ENCODE measurements at regions not wholly inside any gene's neighbourhood (a gene's known extent, or its start where the extent isn't known, plus 50 kb on each side); places are given as distances from the start of the nearest gene placed in this dataset.

GRCh38 chr10:45064998-45065397 is 64.3 kb downstream of the ZNF22 start:
- H3K9me3 Mint-ChIP-seq (ENCODE audit: low read depth) = no peaks in the 10 kb centered on the region
- no peak overlapping the region for H3K27ac Mint-ChIP-seq (ENCODE audit: unreplicated experiment)
- no peaks in the 10 kb centered on the region for H3K36me3 Mint-ChIP-seq (ENCODE audit: low read depth)
- DNase-seq (ENCODE audit: low spot score) = no peak
- no peak for TF ChIP-seq CTCF (IDR thresholded peaks at IDR 0.05)
- H3K4me3 Mint-ChIP-seq (ENCODE audit: unreplicated experiment) = no peak overlapping the region
- H3K4me1 Mint-ChIP-seq (ENCODE audit: low read depth) = no peaks in the 10 kb centered on the region
- peaks cover 25% of the 10 kb centered on the region for H3K27me3 Mint-ChIP-seq (ENCODE audit: low read depth)

- Mint-ChIP-seq H3K27me3 (ENCODE audit: low read depth) (peaks cover 24% of the 10 kb centered on the region), H3K4me3 (ENCODE audit: unreplicated experiment) (no peak overlapping the region), H3K36me3 (ENCODE audit: low read depth) (no peaks in the 10 kb centered on the region), H3K9me3 (ENCODE audit: low read depth) (peaks cover 4% of the 10 kb centered on the region), H3K4me1 (ENCODE audit: low read depth) (no peaks in the 10 kb centered on the region), H3K27ac (ENCODE audit: unreplicated experiment) (no peak overlapping the region)
- TF ChIP-seq CTCF (IDR thresholded peaks at IDR 0.05) = no peak
- no peak for DNase-seq (ENCODE audit: low spot score)
Measured at GRCh38 chr10:45071043-45071813, 70.5 kb downstream of the ZNF22 start.

- DNase-seq (ENCODE audit: low spot score) = no peak
- peaks cover 7% of the 10 kb centered on the region for H3K9me3 Mint-ChIP-seq (ENCODE audit: low read depth)
- no peak overlapping the region for H3K4me3 Mint-ChIP-seq (ENCODE audit: unreplicated experiment)
- no peak for TF ChIP-seq CTCF (IDR thresholded peaks at IDR 0.05)
- no peaks in the 10 kb centered on the region for H3K36me3 Mint-ChIP-seq (ENCODE audit: low read depth)
- no peaks in the 10 kb centered on the region for H3K4me1 Mint-ChIP-seq (ENCODE audit: low read depth)
- no peak overlapping the region for H3K27ac Mint-ChIP-seq (ENCODE audit: unreplicated experiment)
- peaks cover 17% of the 10 kb centered on the region for H3K27me3 Mint-ChIP-seq (ENCODE audit: low read depth)
Measured at GRCh38 chr10:45075216-45075615, 74.5 kb downstream of the ZNF22 start.

GRCh38 chr10:45075826-45076380 is 75.2 kb downstream of the ZNF22 start:
- peaks cover 7% of the 10 kb centered on the region for H3K9me3 Mint-ChIP-seq (ENCODE audit: low read depth)
- H3K27me3 Mint-ChIP-seq (ENCODE audit: low read depth) = peaks cover 17% of the 10 kb centered on the region
- H3K36me3 Mint-ChIP-seq (ENCODE audit: low read depth) = no peaks in the 10 kb centered on the region
- H3K4me1 Mint-ChIP-seq (ENCODE audit: low read depth) = no peaks in the 10 kb centered on the region
- TF ChIP-seq CTCF (IDR thresholded peaks at IDR 0.05) = no peak
- H3K27ac Mint-ChIP-seq (ENCODE audit: unreplicated experiment) = no peak overlapping the region
- H3K4me3 Mint-ChIP-seq (ENCODE audit: unreplicated experiment) = no peak overlapping the region
- no peak for DNase-seq (ENCODE audit: low spot score)

GRCh38 chr10:45076891-45077290 is 76.2 kb downstream of the ZNF22 start:
- no peaks in the 10 kb centered on the region for H3K36me3 Mint-ChIP-seq (ENCODE audit: low read depth)
- DNase-seq (ENCODE audit: low spot score) = no peak
- no peak for TF ChIP-seq CTCF (IDR thresholded peaks at IDR 0.05)
- no peaks in the 10 kb centered on the region for H3K4me1 Mint-ChIP-seq (ENCODE audit: low read depth)
- H3K27ac Mint-ChIP-seq (ENCODE audit: unreplicated experiment) = no peak overlapping the region
- H3K4me3 Mint-ChIP-seq (ENCODE audit: unreplicated experiment) = no peak overlapping the region
- peaks cover 7% of the 10 kb centered on the region for H3K9me3 Mint-ChIP-seq (ENCODE audit: low read depth)
- H3K27me3 Mint-ChIP-seq (ENCODE audit: low read depth) = peaks cover 18% of the 10 kb centered on the region

Measured in chondrocyte (in vitro differentiated cells).